ENCODE measurements at regions not wholly inside any gene's neighbourhood (a gene's known extent, or its start where the extent isn't known, plus 50 kb on each side); places are given as distances from the start of the nearest gene placed in this dataset.

DNA sequence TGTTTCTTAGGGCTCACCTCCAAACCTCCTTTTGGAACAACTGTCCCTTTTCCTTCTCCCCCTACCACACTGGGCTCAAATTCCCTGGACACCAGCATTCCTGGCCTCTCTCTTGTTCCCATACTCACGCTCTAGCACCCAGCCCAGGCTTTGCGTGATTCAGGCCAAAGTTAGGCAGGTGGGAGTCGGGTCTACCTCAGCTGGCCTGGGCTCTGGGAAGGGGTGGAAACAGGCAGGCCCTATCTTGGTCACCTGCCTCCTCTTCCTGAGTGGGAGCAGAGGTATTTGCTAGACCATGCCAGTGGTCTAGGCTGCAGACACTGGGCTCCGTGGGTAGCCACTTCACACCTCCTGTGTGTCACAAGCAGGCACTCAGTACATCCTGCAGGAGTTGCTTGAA lies 211.1 kb upstream of the MAMLD1 start:
- TF ChIP-seq POLR2A (IDR thresholded peaks at IDR 0.05; ENCODE audit: extremely low read depth, insufficient read length) (no peak), CTCF (IDR thresholded peaks at IDR 0.05; ENCODE audit: low read depth, low read length) (no peak)
- TF ChIP-seq, protein P1, sequence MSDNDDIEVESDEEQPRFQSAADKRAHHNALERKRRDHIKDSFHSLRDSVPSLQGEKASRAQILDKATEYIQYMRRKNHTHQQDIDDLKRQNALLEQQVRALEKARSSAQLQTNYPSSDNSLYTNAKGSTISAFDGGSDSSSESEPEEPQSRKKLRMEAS (IDR thresholded peaks at IDR 0.05; ENCODE audit: low read depth, low read length) = no peak
